ENCODE measurements at regions not wholly inside any gene's neighbourhood (a gene's known extent, or its start where the extent isn't known, plus 50 kb on each side); places are given as distances from the start of the nearest gene placed in this dataset.
"Not testable (repeated sequence)": the region's sequence is repeated elsewhere in the genome, so short reads cannot be mapped to it uniquely, and the experiment has no call there.

GRCh38 chr6:167666571-167667203, 160.0 kb upstream of the AFDN start:
- H3K9me3 ChIP-seq (ENCODE audit: control insufficient read depth, insufficient read depth, low read length): 0 out of 2 replicates have a peak, but pooled peaks cover 1% of the 10 kb centered on the region
- H3K36me3 ChIP-seq (ENCODE audit: insufficient read depth, low read length): no peaks in the 10 kb centered on the region
- no peaks in the 10 kb centered on the region for H3K4me1 ChIP-seq (ENCODE audit: insufficient read depth, low read length)
- no peak overlapping the region for H3K9ac ChIP-seq (ENCODE audit: low read depth, low read length)

- H3K36me3 ChIP-seq (ENCODE audit: insufficient read depth, low read length): no peaks in the 10 kb centered on the region
- no peaks in the 10 kb centered on the region for H3K4me1 ChIP-seq (ENCODE audit: insufficient read depth, low read length)
- H3K9me3 ChIP-seq (ENCODE audit: control insufficient read depth, insufficient read depth, low read length): 0 out of 2 replicates have a peak, but pooled peaks cover 2% of the 10 kb centered on the region
- H3K9ac ChIP-seq (ENCODE audit: low read depth, low read length): no peak overlapping the region
These were observed 159.3 kb upstream of the AFDN start for GRCh38 chr6:167667204-167668018.

- Histone ChIP-seq H3K9ac (ENCODE audit: low read depth, low read length) (no peak overlapping the region), H3K9me3 (ENCODE audit: control insufficient read depth, insufficient read depth, low read length) (0 out of 2 replicates have a peak, but pooled peaks cover 2% of the 10 kb centered on the region), H3K4me1 (ENCODE audit: insufficient read depth, low read length) (no peaks in the 10 kb centered on the region), H3K36me3 (ENCODE audit: insufficient read depth, low read length) (no peaks in the 10 kb centered on the region)
These were observed 158.5 kb upstream of the AFDN start for GRCh38 chr6:167668019-167668753.

GRCh38 chr6:167668754-167669552, 157.8 kb upstream of the AFDN start:
- no peaks in the 10 kb centered on the region for H3K4me1 ChIP-seq (ENCODE audit: insufficient read depth, low read length)
- 0 out of 2 replicates have a peak, but pooled peaks cover 2% of the 10 kb centered on the region for H3K9me3 ChIP-seq (ENCODE audit: control insufficient read depth, insufficient read depth, low read length)
- H3K9ac ChIP-seq (ENCODE audit: low read depth, low read length): no peak overlapping the region
- no peaks in the 10 kb centered on the region for H3K36me3 ChIP-seq (ENCODE audit: insufficient read depth, low read length)

- Histone ChIP-seq H3K9ac (ENCODE audit: low read depth, low read length) (no peak overlapping the region), H3K9me3 (ENCODE audit: control insufficient read depth, insufficient read depth, low read length) (0 out of 2 replicates have a peak, but pooled peaks cover 2% of the 10 kb centered on the region), H3K36me3 (ENCODE audit: insufficient read depth, low read length) (no peaks in the 10 kb centered on the region), H3K4me1 (ENCODE audit: insufficient read depth, low read length) (no peaks in the 10 kb centered on the region)
These were observed 157.2 kb upstream of the AFDN start for GRCh38 chr6:167669553-167669849.

GRCh38 chr6:167669870-167670802, 156.6 kb upstream of the AFDN start:
- H3K4me1 ChIP-seq (ENCODE audit: insufficient read depth, low read length): no peaks in the 10 kb centered on the region
- 0 out of 2 replicates have a peak, but pooled peaks cover 2% of the 10 kb centered on the region for H3K9me3 ChIP-seq (ENCODE audit: control insufficient read depth, insufficient read depth, low read length)
- no peaks in the 10 kb centered on the region for H3K36me3 ChIP-seq (ENCODE audit: insufficient read depth, low read length)
- no peak overlapping the region for H3K9ac ChIP-seq (ENCODE audit: low read depth, low read length)

GRCh38 chr6:167670938-167671338, 155.8 kb upstream of the AFDN start:
- 0 out of 2 replicates have a peak, but pooled peaks cover 2% of the 10 kb centered on the region for H3K9me3 ChIP-seq (ENCODE audit: control insufficient read depth, insufficient read depth, low read length)
- H3K36me3 ChIP-seq (ENCODE audit: insufficient read depth, low read length): no peaks in the 10 kb centered on the region
- H3K4me1 ChIP-seq (ENCODE audit: insufficient read depth, low read length): no peaks in the 10 kb centered on the region
- no peak overlapping the region for H3K9ac ChIP-seq (ENCODE audit: low read depth, low read length)

GRCh38 chr6:167671379-167671976, 155.2 kb upstream of the AFDN start:
- H3K4me1 ChIP-seq (ENCODE audit: insufficient read depth, low read length); H3K9ac ChIP-seq (ENCODE audit: low read depth, low read length); H3K36me3 ChIP-seq (ENCODE audit: insufficient read depth, low read length); H3K9me3 ChIP-seq (ENCODE audit: control insufficient read depth, insufficient read depth, low read length): not testable (repeated sequence)

GRCh38 chr6:167671977-167672687, 154.6 kb upstream of the AFDN start:
- Histone ChIP-seq H3K4me1 (ENCODE audit: insufficient read depth, low read length) (peaks cover under 1% of the 10 kb centered on the region; the same call in 1 of the 2 replicates), H3K9me3 (ENCODE audit: control insufficient read depth, insufficient read depth, low read length) (0 out of 2 replicates have a peak, but pooled peaks cover 2% of the 10 kb centered on the region), H3K36me3 (ENCODE audit: insufficient read depth, low read length) (no peaks in the 10 kb centered on the region), H3K9ac (ENCODE audit: low read depth, low read length) (no peak overlapping the region)

- Histone ChIP-seq H3K9me3 (ENCODE audit: control insufficient read depth, insufficient read depth, low read length) (0 out of 2 replicates have a peak, but pooled peaks cover 2% of the 10 kb centered on the region), H3K4me1 (ENCODE audit: insufficient read depth, low read length) (peaks cover 7% of the 10 kb centered on the region), H3K36me3 (ENCODE audit: insufficient read depth, low read length) (no peaks in the 10 kb centered on the region), H3K9ac (ENCODE audit: low read depth, low read length) (no peak overlapping the region)
These were observed 154.0 kb upstream of the AFDN start for GRCh38 chr6:167672738-167673137.

- Histone ChIP-seq H3K9me3 (ENCODE audit: control insufficient read depth, insufficient read depth, low read length) (0 out of 2 replicates have a peak, but pooled peaks cover 2% of the 10 kb centered on the region), H3K4me1 (ENCODE audit: insufficient read depth, low read length) (peaks cover 9% of the 10 kb centered on the region), H3K9ac (ENCODE audit: low read depth, low read length) (no peak overlapping the region), H3K36me3 (ENCODE audit: insufficient read depth, low read length) (no peaks in the 10 kb centered on the region)
These were observed 152.8 kb upstream of the AFDN start for GRCh38 chr6:167673946-167674345.

GRCh38 chr6:167674486-167674885, 152.2 kb upstream of the AFDN start:
- Histone ChIP-seq H3K36me3 (ENCODE audit: insufficient read depth, low read length) (no peaks in the 10 kb centered on the region), H3K9me3 (ENCODE audit: control insufficient read depth, insufficient read depth, low read length) (0 out of 2 replicates have a peak, but pooled peaks cover 2% of the 10 kb centered on the region), H3K4me1 (ENCODE audit: insufficient read depth, low read length) (peaks cover 12% of the 10 kb centered on the region), H3K9ac (ENCODE audit: low read depth, low read length) (no peak overlapping the region)

Measured in ES-I3 (cell line).